WERI-Rb-1 (cell line): ENCODE measurements at regions not wholly inside any gene's neighbourhood (a gene's known extent, or its start where the extent isn't known, plus 50 kb on each side); places are given as distances from the start of the nearest gene placed in this dataset.

Source experiments
- DNase-seq: peaks from one replicate; pipeline ENCODE4 v3.0.0-alpha.2; 2020
- H3K27ac ChIP-seq: fragments of 250-450 bp; sonication (Bioruptor Pico); 2 replicates; pipeline ENCODE4 v1.5.1; 2020; ENCODE audit warnings: mild to moderate bottlenecking, moderate library complexity
- H3K27me3 ChIP-seq: fragments of 250-450 bp; sonication (Bioruptor Pico); 2 replicates; pipeline ENCODE4 v1.5.1; 2021; ENCODE audit warnings: mild to moderate bottlenecking, low read depth, moderate library complexity; ENCODE audit not compliant: insufficient read depth, severe bottlenecking
- H3K36me3 ChIP-seq: fragments of 250-450 bp; sonication (Bioruptor Pico); 2 replicates; pipeline ENCODE4 v1.5.1; 2020; ENCODE audit warnings: mild to moderate bottlenecking, moderate library complexity
- H3K4me3 ChIP-seq: 2 replicates; pipeline ENCODE4 v1.5.1; 2011; ENCODE audit warnings: low read depth, mild to moderate bottlenecking, control low read depth, low read length
- H3K9me3 ChIP-seq: fragments of 250-450 bp; sonication (Bioruptor Pico); 2 replicates; pipeline ENCODE4 v1.5.1; 2021; ENCODE audit warnings: mild to moderate bottlenecking, moderate library complexity; ENCODE audit not compliant: severe bottlenecking
- CTCF ChIP-seq: IDR thresholded peaks from 2 replicates; pipeline ENCODE4 v1.5.1; 2011; ENCODE audit warnings: low read depth, mild to moderate bottlenecking, control low read depth, inconsistent platforms, low read length

GRCh38 chr5:3386637-3387036 is 209.0 kb upstream of the IRX1 start:
- Histone ChIP-seq H3K4me3 (no peak overlapping the region), H3K27ac (no peak overlapping the region), H3K9me3 (peaks cover 15% of the 10 kb centered on the region), H3K36me3 (no peaks in the 10 kb centered on the region), H3K27me3 (peaks cover 88% of the 10 kb centered on the region)
- DNase-seq: no peak
- TF ChIP-seq CTCF: no peak

- H3K36me3 ChIP-seq: no peaks in the 10 kb centered on the region
- H3K4me3 ChIP-seq: no peak overlapping the region
- TF ChIP-seq CTCF: no peak
- no peak for DNase-seq
- no peak overlapping the region for H3K27ac ChIP-seq
- peaks cover 15% of the 10 kb centered on the region for H3K9me3 ChIP-seq
- peaks cover 88% of the 10 kb centered on the region for H3K27me3 ChIP-seq
These were observed 209.6 kb upstream of the IRX1 start for GRCh38 chr5:3385991-3386519.

GRCh38 chr5:3384531-3384930 is 211.1 kb upstream of the IRX1 start:
- no peak overlapping the region for H3K27ac ChIP-seq
- no peak overlapping the region for H3K4me3 ChIP-seq
- DNase-seq: no peak
- H3K36me3 ChIP-seq: no peaks in the 10 kb centered on the region
- peaks cover 15% of the 10 kb centered on the region for H3K9me3 ChIP-seq
- no peak for TF ChIP-seq CTCF
- peaks cover 90% of the 10 kb centered on the region for H3K27me3 ChIP-seq

GRCh38 chr5:3382782-3383181 is 212.8 kb upstream of the IRX1 start:
- no peak for TF ChIP-seq CTCF
- Histone ChIP-seq H3K27ac (no peak overlapping the region), H3K4me3 (no peak overlapping the region)

GRCh38 chr5:3382151-3382550 is 213.5 kb upstream of the IRX1 start:
- Histone ChIP-seq H3K27me3 (peaks cover 90% of the 10 kb centered on the region), H3K9me3 (peaks cover 15% of the 10 kb centered on the region), H3K27ac (no peak overlapping the region), H3K4me3 (no peak overlapping the region), H3K36me3 (no peaks in the 10 kb centered on the region)
- no peak for DNase-seq
- no peak for TF ChIP-seq CTCF

More at GRCh38 chr5:3382782-3383181, 212.8 kb upstream of the IRX1 start:
- no peaks in the 10 kb centered on the region for H3K36me3 ChIP-seq
- H3K27me3 ChIP-seq: peaks cover 90% of the 10 kb centered on the region
- no peak for DNase-seq
- H3K9me3 ChIP-seq: peaks cover 15% of the 10 kb centered on the region

- no peak for DNase-seq
- Histone ChIP-seq H3K27me3 (peaks cover 90% of the 10 kb centered on the region), H3K4me3 (no peak overlapping the region), H3K27ac (no peak overlapping the region), H3K36me3 (no peaks in the 10 kb centered on the region), H3K9me3 (peaks cover 12% of the 10 kb centered on the region)
- TF ChIP-seq CTCF: no peak
These were observed 214.3 kb upstream of the IRX1 start for GRCh38 chr5:3381206-3381825.
